ENCODE measurements at regions not wholly inside any gene's neighbourhood (a gene's known extent, or its start where the extent isn't known, plus 50 kb on each side); places are given as distances from the start of the nearest gene placed in this dataset.
A peak's percentile ranks its signal among the peaks of the same experiment; 100 is the strongest.

DNA sequence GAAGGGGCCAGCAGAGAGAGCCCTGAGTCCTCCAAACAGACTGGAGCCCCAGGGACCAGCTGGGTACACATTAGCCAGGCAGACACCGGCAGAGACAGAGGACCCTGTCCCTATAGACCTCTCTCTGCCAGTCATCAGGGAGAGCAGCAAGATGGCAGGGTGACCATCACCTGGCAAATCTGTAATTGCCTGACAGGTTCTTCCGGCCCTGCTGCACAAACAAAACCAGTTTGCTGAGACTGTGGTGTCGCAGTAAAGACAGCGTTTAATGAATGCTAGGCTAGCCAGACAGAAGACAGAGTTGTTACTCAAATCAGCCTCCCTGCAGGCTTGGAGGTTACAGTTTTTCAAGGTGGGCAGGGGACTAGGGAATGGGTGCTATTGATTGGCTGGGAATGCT lies 618.9 kb downstream of the NPHP4 start:
- peak; percentile 6 for DNase-seq (ENCODE audit: low read depth)
- H3K4me3 ChIP-seq (ENCODE audit: low read depth, low read length): no peak overlapping the region
- TF ChIP-seq, protein P1, sequence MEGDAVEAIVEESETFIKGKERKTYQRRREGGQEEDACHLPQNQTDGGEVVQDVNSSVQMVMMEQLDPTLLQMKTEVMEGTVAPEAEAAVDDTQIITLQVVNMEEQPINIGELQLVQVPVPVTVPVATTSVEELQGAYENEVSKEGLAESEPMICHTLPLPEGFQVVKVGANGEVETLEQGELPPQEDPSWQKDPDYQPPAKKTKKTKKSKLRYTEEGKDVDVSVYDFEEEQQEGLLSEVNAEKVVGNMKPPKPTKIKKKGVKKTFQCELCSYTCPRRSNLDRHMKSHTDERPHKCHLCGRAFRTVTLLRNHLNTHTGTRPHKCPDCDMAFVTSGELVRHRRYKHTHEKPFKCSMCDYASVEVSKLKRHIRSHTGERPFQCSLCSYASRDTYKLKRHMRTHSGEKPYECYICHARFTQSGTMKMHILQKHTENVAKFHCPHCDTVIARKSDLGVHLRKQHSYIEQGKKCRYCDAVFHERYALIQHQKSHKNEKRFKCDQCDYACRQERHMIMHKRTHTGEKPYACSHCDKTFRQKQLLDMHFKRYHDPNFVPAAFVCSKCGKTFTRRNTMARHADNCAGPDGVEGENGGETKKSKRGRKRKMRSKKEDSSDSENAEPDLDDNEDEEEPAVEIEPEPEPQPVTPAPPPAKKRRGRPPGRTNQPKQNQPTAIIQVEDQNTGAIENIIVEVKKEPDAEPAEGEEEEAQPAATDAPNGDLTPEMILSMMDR (IDR thresholded peaks at IDR 0.05; ENCODE audit: control insufficient read depth, extremely low read depth, insufficient read depth): no peak

DNA sequence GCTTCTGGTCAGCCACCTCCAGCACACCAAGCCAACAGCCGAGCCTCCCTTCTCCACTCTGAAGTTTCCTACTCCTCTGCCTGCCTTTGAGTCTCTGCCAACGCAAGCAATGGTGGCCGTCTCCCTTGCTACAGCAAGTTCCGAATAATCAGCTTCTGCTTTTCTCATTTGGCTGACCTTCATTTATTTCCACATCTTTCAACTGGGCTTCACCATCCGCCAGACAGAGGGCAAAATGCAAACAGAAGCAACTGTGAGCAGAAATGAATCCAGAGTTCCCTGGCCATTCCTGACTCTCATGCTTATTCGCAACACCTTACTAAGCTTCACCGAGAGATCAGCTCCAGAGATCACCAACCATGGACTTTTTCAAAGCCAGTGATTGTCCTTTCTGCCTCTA lies 621.0 kb downstream of the NPHP4 start:
- TF ChIP-seq, protein P1 (IDR thresholded peaks at IDR 0.05; ENCODE audit: control insufficient read depth, extremely low read depth, insufficient read depth): no peak
- DNase-seq (ENCODE audit: low read depth): no peak
- H3K4me3 ChIP-seq (ENCODE audit: low read depth, low read length): no peak overlapping the region

DNA sequence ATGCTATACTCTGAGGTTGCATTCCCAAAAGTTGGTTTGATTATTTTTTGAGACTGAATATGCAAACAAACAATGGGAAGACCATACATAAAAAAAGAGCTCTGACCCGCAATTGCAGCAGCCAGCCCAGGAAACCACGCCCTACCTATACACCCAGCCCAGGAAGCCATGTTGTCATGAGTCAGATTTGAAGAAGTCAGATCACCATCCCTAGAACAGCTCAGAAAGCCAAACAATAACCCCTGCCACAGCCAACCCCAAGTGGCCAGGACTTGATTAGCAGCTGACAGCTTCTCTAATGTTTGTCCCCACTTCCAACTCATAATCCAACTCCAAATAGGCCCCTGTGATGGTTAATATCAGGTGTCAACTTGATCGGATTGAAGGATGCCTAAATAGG lies 621.9 kb downstream of the NPHP4 start:
- no peak for DNase-seq (ENCODE audit: low read depth)
- no peak overlapping the region for H3K4me3 ChIP-seq (ENCODE audit: low read depth, low read length)
- TF ChIP-seq, protein P1 (IDR thresholded peaks at IDR 0.05; ENCODE audit: control insufficient read depth, extremely low read depth, insufficient read depth): no peak

DNA sequence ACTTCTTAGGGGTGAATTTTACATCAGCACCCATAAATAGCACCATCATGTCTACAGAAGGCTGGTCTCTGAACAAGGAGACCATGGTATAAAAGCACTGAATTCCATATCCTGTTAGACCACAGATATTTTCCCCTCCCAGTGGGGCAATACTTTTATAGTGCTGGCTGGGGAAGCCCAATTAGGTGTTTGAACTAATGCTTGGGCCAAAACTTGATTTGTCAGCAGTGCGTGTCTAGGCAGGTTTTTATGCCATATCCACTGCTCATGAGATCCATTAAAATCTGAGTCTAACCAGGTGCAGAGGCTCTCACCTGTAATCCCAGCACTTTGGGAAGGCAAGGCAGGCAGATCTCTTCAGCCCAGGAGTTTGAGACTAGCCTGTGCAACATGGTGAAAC lies 623.0 kb downstream of the NPHP4 start:
- DNase-seq (ENCODE audit: low read depth): no peak
- TF ChIP-seq, protein P1 (IDR thresholded peaks at IDR 0.05; ENCODE audit: control insufficient read depth, extremely low read depth, insufficient read depth): no peak

DNA sequence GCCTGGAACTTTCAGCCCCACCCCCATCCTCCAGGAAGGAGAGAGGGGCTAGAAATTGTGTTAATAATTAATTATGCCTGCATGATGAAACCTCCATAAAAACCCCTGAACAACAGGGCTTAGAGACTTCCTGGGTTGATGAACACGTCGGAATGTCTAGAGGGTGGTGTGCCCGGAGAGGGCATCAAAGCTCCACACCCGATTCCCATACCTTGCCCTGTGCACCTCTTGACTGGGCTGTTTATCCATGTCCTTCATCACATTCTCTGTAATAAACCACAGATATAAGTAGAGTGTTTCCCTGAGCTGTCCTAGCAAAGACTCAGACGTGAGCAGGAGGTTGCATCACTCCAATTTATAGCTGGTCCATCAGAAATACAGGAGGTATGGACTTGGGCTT lies 624.0 kb downstream of the NPHP4 start:
- TF ChIP-seq, protein P1 (IDR thresholded peaks at IDR 0.05; ENCODE audit: control insufficient read depth, extremely low read depth, insufficient read depth): no peak
- no peak for DNase-seq (ENCODE audit: low read depth)
- no peak overlapping the region for H3K4me3 ChIP-seq (ENCODE audit: low read depth, low read length)

More for the DNA sequence above, 623.0 kb downstream of the NPHP4 start:
- no peak overlapping the region for H3K4me3 ChIP-seq (ENCODE audit: low read depth, low read length)

DNA sequence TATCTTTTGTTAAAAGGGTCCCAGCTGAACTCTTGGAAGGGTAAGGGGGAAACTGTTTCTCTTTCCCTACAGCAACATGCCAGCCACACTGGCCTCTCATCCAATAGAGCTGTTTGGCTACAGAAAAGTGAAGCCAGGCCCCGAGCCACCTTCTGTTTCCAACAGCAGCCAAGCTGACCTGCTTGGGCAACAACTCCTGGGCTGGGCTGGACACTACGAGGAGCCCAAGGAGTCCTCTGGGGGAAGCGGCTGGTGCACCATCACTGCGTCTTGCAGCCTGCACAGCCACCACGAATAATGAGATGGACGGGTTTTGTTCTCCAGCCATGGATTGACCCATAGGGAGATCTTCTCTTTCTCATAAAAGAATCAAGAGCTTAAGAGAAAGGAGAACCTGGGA lies 624.9 kb downstream of the NPHP4 start:
- TF ChIP-seq, protein P1 (IDR thresholded peaks at IDR 0.05; ENCODE audit: control insufficient read depth, extremely low read depth, insufficient read depth): no peak
- H3K4me3 ChIP-seq (ENCODE audit: low read depth, low read length): no peak overlapping the region
- DNase-seq (ENCODE audit: low read depth): no peak

DNA sequence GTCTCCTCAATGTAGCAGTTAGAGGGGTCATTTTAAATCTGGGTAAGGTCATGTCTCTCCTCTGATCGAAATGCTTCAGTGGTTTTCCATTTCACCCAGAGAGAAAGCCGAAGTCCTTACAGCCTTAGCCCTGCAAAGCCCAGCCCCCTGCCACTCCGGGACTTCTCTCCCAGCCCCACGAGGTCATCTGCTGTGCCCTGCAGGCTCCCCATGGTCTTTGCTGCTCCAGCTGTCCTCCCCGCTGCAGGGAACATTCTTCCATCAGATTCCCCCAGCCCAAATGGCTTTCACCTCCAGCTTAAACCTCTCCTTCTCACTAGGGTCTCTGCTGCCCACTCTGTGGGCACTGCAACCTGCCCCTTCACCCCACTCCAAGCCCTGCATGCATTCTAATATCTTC lies 626.5 kb downstream of the NPHP4 start:
- DNase-seq (ENCODE audit: low read depth): no peak
- no peak overlapping the region for H3K4me3 ChIP-seq (ENCODE audit: low read depth, low read length)
- TF ChIP-seq, protein P1 (IDR thresholded peaks at IDR 0.05; ENCODE audit: control insufficient read depth, extremely low read depth, insufficient read depth): no peak
